Peyer's patch (tissue), 4 donors: ENCODE measurements at regions not wholly inside any gene's neighbourhood (a gene's known extent, or its start where the extent isn't known, plus 50 kb on each side); places are given as distances from the start of the nearest gene placed in this dataset.

Experiments used
- POLR2A ChIP-seq, 2 donors: fragments of 450-650 bp; IDR thresholded peaks; one replicate each; pipeline ENCODE4 v1.5.1; 2017; ENCODE audit warnings: antibody characterized with exemption in 2 of 2, mild to moderate bottlenecking in 2 of 2, moderate library complexity in 2 of 2
- TF ChIP-seq, protein P1 (sequence below), 6 experiments: fragments of 450-650 bp in 4 of 6; fragments of 200-600 bp in 2 of 6; sonication (generic) in 1 of 6; IDR thresholded peaks; one replicate each; pipeline ENCODE4 v1.5.1; 2017 to 2019; ENCODE audit warnings: antibody characterized with exemption in 6 of 6, mild to moderate bottlenecking in 3 of 6, moderate library complexity in 1 of 6

DNA sequence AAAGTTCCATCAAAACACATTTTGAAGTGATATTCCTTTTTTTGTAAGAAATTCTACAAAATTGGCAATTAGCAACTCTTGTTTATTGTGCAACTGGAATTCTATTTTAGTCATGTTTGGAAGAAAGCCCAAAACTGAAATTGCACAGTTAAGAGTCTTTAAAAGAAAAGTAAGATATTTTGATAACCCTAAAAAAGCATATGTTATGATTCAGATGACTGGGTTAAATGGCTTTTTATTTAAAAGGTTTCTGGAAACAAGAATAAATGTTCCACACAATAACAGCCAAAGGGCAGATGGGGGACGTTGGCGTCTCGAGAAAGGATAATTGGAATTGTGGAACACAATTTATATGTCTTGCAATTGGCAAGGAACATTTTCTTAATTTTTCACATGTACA lies 275.2 kb downstream of the CDH9 start:
- TF ChIP-seq, protein P1, sequence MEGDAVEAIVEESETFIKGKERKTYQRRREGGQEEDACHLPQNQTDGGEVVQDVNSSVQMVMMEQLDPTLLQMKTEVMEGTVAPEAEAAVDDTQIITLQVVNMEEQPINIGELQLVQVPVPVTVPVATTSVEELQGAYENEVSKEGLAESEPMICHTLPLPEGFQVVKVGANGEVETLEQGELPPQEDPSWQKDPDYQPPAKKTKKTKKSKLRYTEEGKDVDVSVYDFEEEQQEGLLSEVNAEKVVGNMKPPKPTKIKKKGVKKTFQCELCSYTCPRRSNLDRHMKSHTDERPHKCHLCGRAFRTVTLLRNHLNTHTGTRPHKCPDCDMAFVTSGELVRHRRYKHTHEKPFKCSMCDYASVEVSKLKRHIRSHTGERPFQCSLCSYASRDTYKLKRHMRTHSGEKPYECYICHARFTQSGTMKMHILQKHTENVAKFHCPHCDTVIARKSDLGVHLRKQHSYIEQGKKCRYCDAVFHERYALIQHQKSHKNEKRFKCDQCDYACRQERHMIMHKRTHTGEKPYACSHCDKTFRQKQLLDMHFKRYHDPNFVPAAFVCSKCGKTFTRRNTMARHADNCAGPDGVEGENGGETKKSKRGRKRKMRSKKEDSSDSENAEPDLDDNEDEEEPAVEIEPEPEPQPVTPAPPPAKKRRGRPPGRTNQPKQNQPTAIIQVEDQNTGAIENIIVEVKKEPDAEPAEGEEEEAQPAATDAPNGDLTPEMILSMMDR (IDR thresholded peaks at IDR 0.05), result no peak
- TF ChIP-seq POLR2A (IDR thresholded peaks at IDR 0.05), result no peak
